ENCODE measurements at regions not wholly inside any gene's neighbourhood (a gene's known extent, or its start where the extent isn't known, plus 50 kb on each side); places are given as distances from the start of the nearest gene placed in this dataset.

DNA sequence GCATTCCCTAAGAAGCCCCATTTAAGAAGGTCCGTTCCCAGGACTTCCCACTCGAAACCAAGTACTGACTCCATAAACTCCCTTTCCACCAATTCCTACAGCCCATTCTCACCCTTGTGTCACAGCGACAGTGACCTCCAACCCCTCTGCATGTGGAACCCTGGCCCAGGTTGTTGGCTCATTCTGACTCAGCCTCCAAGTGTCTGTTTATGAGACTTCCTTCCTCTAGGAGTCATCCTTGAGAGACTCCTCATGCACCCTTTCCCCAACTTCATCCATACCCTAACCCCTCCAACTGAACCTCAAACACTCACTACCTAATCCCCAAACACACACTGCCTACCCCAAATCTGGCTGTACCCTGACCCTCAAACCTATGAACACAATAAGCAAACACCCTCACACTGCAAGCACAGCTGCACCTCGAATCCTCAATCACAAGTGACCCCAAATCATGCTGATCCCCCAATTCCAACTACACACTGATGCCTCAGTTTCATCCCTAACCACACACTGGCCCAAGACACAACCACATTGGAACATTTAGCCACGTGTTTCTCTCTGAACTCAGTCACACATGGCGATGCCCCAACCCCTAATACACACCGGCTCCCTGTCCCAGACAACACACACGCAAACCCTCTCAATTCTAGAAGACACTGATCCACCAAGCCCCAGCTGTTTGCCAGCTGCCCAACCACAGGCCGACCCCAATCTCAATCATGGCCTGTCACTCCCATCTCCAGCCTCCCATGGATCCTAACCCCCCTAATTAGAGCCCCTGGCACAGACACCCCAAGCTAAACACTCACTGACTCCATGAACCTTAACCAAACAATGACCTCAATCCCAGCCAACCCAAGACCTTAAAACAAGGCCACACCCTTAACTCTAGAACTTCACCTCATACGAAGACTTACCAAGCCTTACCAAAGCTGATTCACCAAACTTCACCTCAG lies 219.6 kb downstream of the CYP26B1 start:
- no peak overlapping the region for H3K4me3 Mint-ChIP-seq (ENCODE audit: unreplicated experiment)
- no peak overlapping the region for H3K27ac Mint-ChIP-seq (ENCODE audit: unreplicated experiment)
- H3K27me3 Mint-ChIP-seq (ENCODE audit: low read depth) = peaks cover under 1% of the 10 kb centered on the region
- no peak for DNase-seq (ENCODE audit: low spot score)
- no peaks in the 10 kb centered on the region for H3K36me3 Mint-ChIP-seq (ENCODE audit: low read depth)
- TF ChIP-seq, protein P1, sequence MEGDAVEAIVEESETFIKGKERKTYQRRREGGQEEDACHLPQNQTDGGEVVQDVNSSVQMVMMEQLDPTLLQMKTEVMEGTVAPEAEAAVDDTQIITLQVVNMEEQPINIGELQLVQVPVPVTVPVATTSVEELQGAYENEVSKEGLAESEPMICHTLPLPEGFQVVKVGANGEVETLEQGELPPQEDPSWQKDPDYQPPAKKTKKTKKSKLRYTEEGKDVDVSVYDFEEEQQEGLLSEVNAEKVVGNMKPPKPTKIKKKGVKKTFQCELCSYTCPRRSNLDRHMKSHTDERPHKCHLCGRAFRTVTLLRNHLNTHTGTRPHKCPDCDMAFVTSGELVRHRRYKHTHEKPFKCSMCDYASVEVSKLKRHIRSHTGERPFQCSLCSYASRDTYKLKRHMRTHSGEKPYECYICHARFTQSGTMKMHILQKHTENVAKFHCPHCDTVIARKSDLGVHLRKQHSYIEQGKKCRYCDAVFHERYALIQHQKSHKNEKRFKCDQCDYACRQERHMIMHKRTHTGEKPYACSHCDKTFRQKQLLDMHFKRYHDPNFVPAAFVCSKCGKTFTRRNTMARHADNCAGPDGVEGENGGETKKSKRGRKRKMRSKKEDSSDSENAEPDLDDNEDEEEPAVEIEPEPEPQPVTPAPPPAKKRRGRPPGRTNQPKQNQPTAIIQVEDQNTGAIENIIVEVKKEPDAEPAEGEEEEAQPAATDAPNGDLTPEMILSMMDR (IDR thresholded peaks at IDR 0.05) = no peak
- H3K9me3 Mint-ChIP-seq (ENCODE audit: low read depth) = no peaks in the 10 kb centered on the region
- no peaks in the 10 kb centered on the region for H3K4me1 Mint-ChIP-seq (ENCODE audit: low read depth)

DNA sequence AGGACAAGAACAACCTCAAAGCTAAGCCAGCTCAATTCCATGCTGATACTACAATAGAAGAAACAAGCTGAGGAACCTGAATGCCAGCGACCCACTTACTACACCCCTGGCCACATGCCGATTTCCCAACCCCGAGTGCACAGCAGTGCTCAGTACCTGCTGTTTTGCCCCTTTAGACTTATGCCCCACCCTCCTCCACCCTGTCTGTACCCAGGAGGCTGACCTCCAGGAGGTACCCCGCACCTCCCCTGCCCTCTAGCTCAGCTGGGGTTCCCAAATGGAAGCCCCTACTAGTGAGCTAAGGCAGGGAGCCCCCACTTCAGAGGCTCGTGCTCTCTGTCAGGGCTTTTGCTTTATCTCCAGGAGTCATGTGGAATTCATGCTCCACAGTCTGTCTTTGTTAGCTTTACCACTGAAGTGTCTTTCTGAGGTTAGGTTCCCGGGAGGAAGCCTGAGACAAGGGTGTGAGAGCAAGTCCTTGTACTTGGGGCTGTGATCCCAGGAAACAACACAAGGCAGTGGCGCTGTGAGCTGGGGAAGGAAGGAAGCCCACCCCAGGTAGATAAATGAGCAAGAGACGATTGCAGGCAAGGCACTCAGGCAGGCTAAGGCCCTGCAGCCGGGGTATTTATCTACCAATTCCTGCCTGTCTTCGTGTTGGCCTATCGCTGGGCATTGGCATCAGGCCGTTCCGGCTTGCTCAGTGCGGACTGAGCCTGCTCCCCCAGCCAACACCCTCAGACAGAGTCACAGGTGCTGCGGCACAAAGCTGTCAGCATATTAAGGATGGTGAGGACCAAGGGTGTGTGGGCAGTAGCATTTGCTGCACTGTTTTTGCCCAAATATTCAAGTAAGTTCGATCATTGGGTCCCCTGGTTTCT lies 220.5 kb downstream of the CYP26B1 start:
- Mint-ChIP-seq H3K9me3 (ENCODE audit: low read depth) (no peaks in the 10 kb centered on the region), H3K4me3 (ENCODE audit: unreplicated experiment) (no peak overlapping the region), H3K27me3 (ENCODE audit: low read depth) (no peaks in the 10 kb centered on the region), H3K27ac (ENCODE audit: unreplicated experiment) (no peak overlapping the region), H3K4me1 (ENCODE audit: low read depth) (no peaks in the 10 kb centered on the region), H3K36me3 (ENCODE audit: low read depth) (no peaks in the 10 kb centered on the region)
- DNase-seq (ENCODE audit: low spot score) = no peak
- TF ChIP-seq, protein P1 (IDR thresholded peaks at IDR 0.05) = no peak

DNA sequence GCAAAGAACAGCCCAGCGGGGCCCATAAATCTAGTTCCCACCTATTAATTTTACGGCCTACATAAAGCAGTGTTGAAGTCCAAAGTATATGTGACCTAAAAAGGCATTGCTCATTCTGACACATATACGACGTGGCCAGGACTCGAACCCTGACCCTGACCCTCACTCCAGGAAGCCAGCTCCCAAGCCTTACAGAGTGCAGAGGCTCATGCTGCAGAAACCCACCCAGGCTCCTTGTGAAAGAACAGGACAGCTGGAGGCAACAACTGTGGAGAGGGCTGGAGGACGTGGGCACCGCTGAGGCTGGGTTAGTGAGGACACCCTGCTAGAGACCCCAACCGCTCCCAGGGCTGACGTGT lies 221.6 kb downstream of the CYP26B1 start:
- H3K9me3 Mint-ChIP-seq (ENCODE audit: low read depth) = no peaks in the 10 kb centered on the region
- no peaks in the 10 kb centered on the region for H3K36me3 Mint-ChIP-seq (ENCODE audit: low read depth)
- no peak overlapping the region for H3K4me3 Mint-ChIP-seq (ENCODE audit: unreplicated experiment)
- TF ChIP-seq, protein P1 (IDR thresholded peaks at IDR 0.05) = no peak
- no peaks in the 10 kb centered on the region for H3K4me1 Mint-ChIP-seq (ENCODE audit: low read depth)
- no peak for DNase-seq (ENCODE audit: low spot score)
- H3K27ac Mint-ChIP-seq (ENCODE audit: unreplicated experiment) = no peak overlapping the region
- H3K27me3 Mint-ChIP-seq (ENCODE audit: low read depth) = no peaks in the 10 kb centered on the region

DNA sequence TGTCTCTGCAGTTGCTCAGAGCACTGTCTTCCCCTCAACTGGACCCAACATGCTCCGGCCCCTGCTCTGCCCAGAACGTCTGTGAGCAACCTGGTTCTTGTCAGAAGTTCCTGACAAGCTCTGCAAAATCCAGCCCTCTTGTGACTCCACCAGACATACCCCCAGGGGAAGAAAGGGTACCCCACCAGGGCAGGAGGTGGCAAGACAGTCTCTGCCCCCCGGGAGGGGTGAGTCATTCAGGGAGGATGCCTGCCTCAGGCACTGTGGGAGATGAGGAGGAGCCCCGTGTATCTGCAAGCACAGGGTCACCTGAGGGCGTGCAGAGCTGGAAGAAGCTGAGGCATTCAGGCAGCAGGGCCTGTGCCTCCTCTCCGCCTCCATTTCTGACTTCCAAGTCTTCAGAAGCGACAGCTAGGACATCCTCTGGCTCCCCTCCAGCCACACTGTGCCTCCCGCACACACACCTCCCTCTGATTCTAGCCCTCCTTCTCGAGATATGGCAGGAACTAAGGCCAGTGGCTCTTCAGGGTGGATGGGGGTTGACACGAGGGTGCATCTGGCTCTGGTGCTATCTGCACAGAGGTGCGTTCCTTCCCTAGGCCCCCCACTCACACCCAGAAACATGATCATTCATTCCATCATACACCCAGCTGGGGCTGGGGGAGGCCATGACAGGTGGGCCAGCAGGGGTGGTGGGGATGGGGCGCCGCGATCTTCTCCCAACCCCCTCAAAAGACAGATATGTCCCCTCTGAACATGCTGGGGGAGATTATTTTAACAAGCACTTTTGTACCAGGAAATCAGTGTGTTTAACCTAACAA lies 222.2 kb downstream of the CYP26B1 start:
- Mint-ChIP-seq H3K36me3 (ENCODE audit: low read depth) (no peaks in the 10 kb centered on the region), H3K4me1 (ENCODE audit: low read depth) (no peaks in the 10 kb centered on the region), H3K4me3 (ENCODE audit: unreplicated experiment) (no peak overlapping the region), H3K9me3 (ENCODE audit: low read depth) (no peaks in the 10 kb centered on the region), H3K27ac (ENCODE audit: unreplicated experiment) (no peak overlapping the region), H3K27me3 (ENCODE audit: low read depth) (no peaks in the 10 kb centered on the region)
- TF ChIP-seq, protein P1 (IDR thresholded peaks at IDR 0.05) = no peak
- no peak for DNase-seq (ENCODE audit: low spot score)
